Left ventricle myocardium inferior (tissue), 1 donor: ENCODE measurements at regions not wholly inside any gene's neighbourhood (a gene's known extent, or its start where the extent isn't known, plus 50 kb on each side); places are given as distances from the start of the nearest gene placed in this dataset.

ENCODE experiments used
- DNase-seq: peaks from one replicate; pipeline ENCODE4 v3.0.0-alpha.2; 2020
- H3K27ac ChIP-seq: fragments of 200-600 bp; replicated peaks from 2 replicates; pipeline ENCODE4 v1.8.0; 2021
- H3K27me3 ChIP-seq: fragments of 200-600 bp; 2 replicates; pipeline ENCODE4 v1.8.0; 2021; ENCODE audit warnings: low read depth
- H3K36me3 ChIP-seq: fragments of 200-600 bp; 2 replicates; pipeline ENCODE4 v1.8.0; 2021
- H3K4me1 ChIP-seq: fragments of 200-600 bp; 2 replicates; pipeline ENCODE4 v1.8.0; 2021
- H3K4me3 ChIP-seq: fragments of 200-600 bp; 2 replicates; pipeline ENCODE4 v1.8.0; 2021; ENCODE audit warnings: mild to moderate bottlenecking, moderate library complexity
- H3K9me3 ChIP-seq: fragments of 200-600 bp; replicated peaks from 2 replicates; pipeline ENCODE4 v1.8.0; 2021
- CTCF ChIP-seq: fragments of 200-600 bp; IDR thresholded peaks from 2 replicates; pipeline ENCODE4 v1.8.0; 2021; ENCODE audit warnings: antibody characterized with exemption, mild to moderate bottlenecking, borderline replicate concordance
- intact Hi-C: fragments of 100-400 bp; cut with micrococcal nuclease; formaldehyde crosslinking; loops from one replicate; pipeline ENCODE4 v1.11.0; 2022
- donor health status: DM: no; HTN: yes; CAD: no; lungs with severe emphysema.

GRCh38 chr1:101185421-101185820, 51.4 kb upstream of the S1PR1 start:
- TF ChIP-seq CTCF = no peak
- Histone ChIP-seq H3K4me3 (no peak overlapping the region), H3K9me3 (no peaks in the 10 kb centered on the region), H3K27me3 (no peaks in the 10 kb centered on the region), H3K36me3 (no peaks in the 10 kb centered on the region), H3K4me1 (peaks cover 29% of the 10 kb centered on the region), H3K27ac (no peak overlapping the region)
- DNase-seq = no peak
- intact Hi-C loops = no loop called here

GRCh38 chr1:101183388-101183699, 53.5 kb upstream of the S1PR1 start:
- no peak overlapping the region for H3K4me3 ChIP-seq
- TF ChIP-seq CTCF = no peak
- intact Hi-C loops = no loop called here
- no peaks in the 10 kb centered on the region for H3K36me3 ChIP-seq
- H3K4me1 ChIP-seq = peaks cover 35% of the 10 kb centered on the region
- no peaks in the 10 kb centered on the region for H3K9me3 ChIP-seq
- DNase-seq = no peak
- peak overlapping the region; percentile 84 for H3K27ac ChIP-seq
- no peaks in the 10 kb centered on the region for H3K27me3 ChIP-seq

- intact Hi-C loops = no loop called here
- DNase-seq = no peak
- Histone ChIP-seq H3K27ac (peak overlapping the region; percentile 84), H3K36me3 (no peaks in the 10 kb centered on the region), H3K9me3 (no peaks in the 10 kb centered on the region), H3K27me3 (no peaks in the 10 kb centered on the region), H3K4me3 (no peak overlapping the region), H3K4me1 (peaks cover 35% of the 10 kb centered on the region)
- TF ChIP-seq CTCF = no peak
These were observed 54.0 kb upstream of the S1PR1 start for GRCh38 chr1:101182627-101183387.

DNA sequence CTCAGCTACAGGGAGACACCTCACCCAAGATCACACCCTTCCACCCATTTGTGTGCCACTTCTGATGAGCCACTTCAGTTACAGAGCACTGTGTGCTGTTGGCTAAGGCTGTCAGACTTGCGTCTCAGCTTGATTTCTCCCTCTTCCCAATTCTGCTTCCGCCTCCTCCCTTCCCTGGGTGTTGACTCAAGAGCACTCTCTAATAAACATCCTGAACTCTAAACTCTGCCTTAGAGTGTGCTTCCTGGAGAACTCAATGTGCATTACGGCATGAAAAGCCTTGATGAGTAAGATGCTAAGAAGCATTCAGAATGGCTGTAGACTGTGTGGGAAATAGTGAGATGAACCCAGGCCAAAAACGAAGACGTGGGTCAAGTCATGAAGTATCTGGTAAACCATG, 54.9 kb upstream of the S1PR1 start:
- Histone ChIP-seq H3K4me1 (peaks cover 33% of the 10 kb centered on the region), H3K9me3 (no peaks in the 10 kb centered on the region), H3K27me3 (no peaks in the 10 kb centered on the region), H3K36me3 (no peaks in the 10 kb centered on the region), H3K27ac (peak overlapping the region; percentile 84), H3K4me3 (no peak overlapping the region)
- TF ChIP-seq CTCF = no peak
- intact Hi-C loops = no loop called here
- no peak for DNase-seq

GRCh38 chr1:101178688-101179491, 57.9 kb upstream of the S1PR1 start:
- no peak for DNase-seq

More at GRCh38 chr1:101178688-101179491, 57.9 kb upstream of the S1PR1 start:
- no peaks in the 10 kb centered on the region for H3K36me3 ChIP-seq
- TF ChIP-seq CTCF = no peak
- peaks cover 41% of the 10 kb centered on the region for H3K4me1 ChIP-seq
- H3K27me3 ChIP-seq = no peaks in the 10 kb centered on the region
- H3K9me3 ChIP-seq = no peaks in the 10 kb centered on the region
- H3K27ac ChIP-seq = peak overlapping the region; percentile 16
- H3K4me3 ChIP-seq = no peak overlapping the region
- intact Hi-C loops = no loop called here
